HG02884 (cell line): ENCODE measurements at regions not wholly inside any gene's neighbourhood (a gene's known extent, or its start where the extent isn't known, plus 50 kb on each side); places are given as distances from the start of the nearest gene placed in this dataset.
"Not testable (repeated sequence)": the region's sequence is repeated elsewhere in the genome, so short reads cannot be mapped to it uniquely, and the experiment has no call there.

Experiments
- ATAC-seq: cut with Tn5 transposase; IDR thresholded peaks from one replicate; pipeline ENCODE4 v1.9.1; 2021; ENCODE audit warnings: mild to moderate bottlenecking, moderate library complexity; ENCODE audit not compliant: unreplicated experiment

GRCh38 chr5:25405850-25406249 lies 761.1 kb upstream of the CDH10 start:
- ATAC-seq: no peak

GRCh38 chr5:25399878-25400480 lies 755.2 kb upstream of the CDH10 start:
- ATAC-seq: no peak

GRCh38 chr5:25393957-25394356 lies 749.2 kb upstream of the CDH10 start:
- ATAC-seq: no peak

GRCh38 chr5:25393256-25393655 lies 748.5 kb upstream of the CDH10 start:
- no peak for ATAC-seq

GRCh38 chr5:25387953-25388352 lies 743.2 kb upstream of the CDH10 start:
- ATAC-seq: no peak

GRCh38 chr5:25362799-25363198 lies 718.0 kb upstream of the CDH10 start:
- no peak for ATAC-seq

- no peak for ATAC-seq
Measured at GRCh38 chr5:25358919-25359318, 714.1 kb upstream of the CDH10 start.

- ATAC-seq: no peak
Measured at GRCh38 chr5:25357605-25358004, 712.8 kb upstream of the CDH10 start.

GRCh38 chr5:25349746-25350145 lies 705.0 kb upstream of the CDH10 start:
- no peak for ATAC-seq

- no peak for ATAC-seq
Measured at GRCh38 chr5:25345240-25345771, 700.5 kb upstream of the CDH10 start.

GRCh38 chr5:25339541-25339940 lies 694.8 kb upstream of the CDH10 start:
- no peak for ATAC-seq

GRCh38 chr5:25334350-25334749 lies 689.6 kb upstream of the CDH10 start:
- ATAC-seq: no peak

- no peak for ATAC-seq
Measured at GRCh38 chr5:25330721-25331120, 685.9 kb upstream of the CDH10 start.

- no peak for ATAC-seq
Measured at GRCh38 chr5:25327172-25327571, 682.4 kb upstream of the CDH10 start.

- ATAC-seq: no peak
Measured at GRCh38 chr5:25301836-25302235, 657.1 kb upstream of the CDH10 start.

- ATAC-seq: no peak
Measured at GRCh38 chr5:25295067-25295466, 650.3 kb upstream of the CDH10 start.

GRCh38 chr5:25289766-25290165 lies 645.0 kb upstream of the CDH10 start:
- ATAC-seq: not testable (repeated sequence)

GRCh38 chr5:25286319-25286718 lies 641.5 kb upstream of the CDH10 start:
- ATAC-seq: no peak

GRCh38 chr5:25285136-25285535 lies 640.4 kb upstream of the CDH10 start:
- ATAC-seq: no peak

- ATAC-seq: not testable (repeated sequence)
Measured at GRCh38 chr5:25263507-25263906, 618.7 kb upstream of the CDH10 start.

GRCh38 chr5:25262221-25262620 lies 617.4 kb upstream of the CDH10 start:
- ATAC-seq: no peak

GRCh38 chr5:25255128-25255527 lies 610.4 kb upstream of the CDH10 start:
- ATAC-seq: no peak

GRCh38 chr5:25241981-25242380 lies 597.2 kb upstream of the CDH10 start:
- no peak for ATAC-seq
